ENCODE measurements at regions not wholly inside any gene's neighbourhood (a gene's known extent, or its start where the extent isn't known, plus 50 kb on each side); places are given as distances from the start of the nearest gene placed in this dataset.
"Not testable (repeated sequence)": the region's sequence is repeated elsewhere in the genome, so short reads cannot be mapped to it uniquely, and the experiment has no call there.

- peak; percentile 8 for DNase-seq (ENCODE audit: low read depth)
These were observed 131.5 kb upstream of the SATB1 start for GRCh38 chr3:18556503-18557135.

- DNase-seq (ENCODE audit: low read depth): no peak
These were observed 130.9 kb upstream of the SATB1 start for GRCh38 chr3:18556001-18556408.

- not testable (repeated sequence) for DNase-seq (ENCODE audit: low read depth)
These were observed 127.5 kb upstream of the SATB1 start for GRCh38 chr3:18552579-18553105.

- no peak for DNase-seq (ENCODE audit: low read depth)
These were observed 121.5 kb upstream of the SATB1 start for GRCh38 chr3:18546632-18547031.

GRCh38 chr3:18544146-18544545 is 119.0 kb upstream of the SATB1 start:
- no peak for DNase-seq (ENCODE audit: low read depth)

GRCh38 chr3:18538463-18539230 is 113.5 kb upstream of the SATB1 start:
- DNase-seq (ENCODE audit: low read depth): no peak

GRCh38 chr3:18533039-18533438 is 107.9 kb upstream of the SATB1 start:
- DNase-seq (ENCODE audit: low read depth): no peak

GRCh38 chr3:18531662-18532061 is 106.5 kb upstream of the SATB1 start:
- no peak for DNase-seq (ENCODE audit: low read depth)

GRCh38 chr3:18529631-18530030 is 104.5 kb upstream of the SATB1 start:
- no peak for DNase-seq (ENCODE audit: low read depth)

GRCh38 chr3:18527691-18528090 is 102.6 kb upstream of the SATB1 start:
- no peak for DNase-seq (ENCODE audit: low read depth)

- no peak for DNase-seq (ENCODE audit: low read depth)
These were observed 101.5 kb upstream of the SATB1 start for GRCh38 chr3:18526667-18527066.

GRCh38 chr3:18516170-18516569 is 91.0 kb upstream of the SATB1 start:
- not testable (repeated sequence) for DNase-seq (ENCODE audit: low read depth)

- DNase-seq (ENCODE audit: low read depth): no peak
These were observed 88.0 kb upstream of the SATB1 start for GRCh38 chr3:18513091-18513490.

GRCh38 chr3:18512007-18512406 is 86.9 kb upstream of the SATB1 start:
- DNase-seq (ENCODE audit: low read depth): no peak

GRCh38 chr3:18510947-18511346 is 85.8 kb upstream of the SATB1 start:
- DNase-seq (ENCODE audit: low read depth): no peak

- DNase-seq (ENCODE audit: low read depth): no peak
These were observed 82.2 kb upstream of the SATB1 start for GRCh38 chr3:18507333-18507732.

GRCh38 chr3:18505056-18505455 is 79.9 kb upstream of the SATB1 start:
- no peak for DNase-seq (ENCODE audit: low read depth)

GRCh38 chr3:18501679-18502343 is 76.7 kb upstream of the SATB1 start:
- DNase-seq (ENCODE audit: low read depth): no peak

- DNase-seq (ENCODE audit: low read depth): no peak
These were observed 75.2 kb upstream of the SATB1 start for GRCh38 chr3:18500322-18500721.

- no peak for DNase-seq (ENCODE audit: low read depth)
These were observed 74.2 kb upstream of the SATB1 start for GRCh38 chr3:18499301-18499700.

GRCh38 chr3:18494251-18494650 is 69.1 kb upstream of the SATB1 start:
- DNase-seq (ENCODE audit: low read depth): no peak

- no peak for DNase-seq (ENCODE audit: low read depth)
These were observed 64.8 kb upstream of the SATB1 start for GRCh38 chr3:18489939-18490338.

- DNase-seq (ENCODE audit: low read depth): no peak
These were observed 58.1 kb upstream of the SATB1 start for GRCh38 chr3:18483226-18483625.
